ENCODE measurements at regions not wholly inside any gene's neighbourhood (a gene's known extent, or its start where the extent isn't known, plus 50 kb on each side); places are given as distances from the start of the nearest gene placed in this dataset.

DNA sequence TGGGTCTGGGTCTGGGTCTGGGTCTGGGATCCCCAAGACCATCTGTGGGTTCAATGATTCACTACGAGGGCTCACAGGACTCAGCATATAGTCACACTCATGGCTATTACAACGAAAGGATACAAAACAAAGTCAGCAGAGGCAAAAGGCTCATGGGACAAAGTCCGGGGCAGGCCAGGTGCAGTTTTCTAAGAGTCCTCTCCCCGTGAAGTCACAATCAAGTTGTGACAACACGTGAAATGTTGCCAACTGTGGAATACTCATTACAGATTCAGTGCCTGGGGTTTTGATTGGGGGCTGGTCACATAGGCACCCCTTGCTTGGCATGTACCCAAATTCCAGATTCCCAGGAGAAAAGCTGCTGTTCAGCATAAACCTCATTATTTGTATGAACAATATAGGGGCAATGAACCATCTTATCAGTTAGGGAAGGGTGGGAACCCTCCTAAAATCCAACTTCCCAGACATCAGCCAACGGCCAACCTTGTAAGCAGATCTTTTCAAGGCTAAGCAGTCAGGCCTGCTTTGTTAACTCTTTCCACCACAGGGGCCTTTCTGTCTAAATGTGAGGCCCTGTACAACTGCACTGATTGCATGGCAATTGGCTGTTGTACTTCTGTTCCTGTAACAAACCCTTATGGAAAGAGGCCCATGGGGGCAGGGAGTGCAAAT lies 58.2 kb upstream of the DIPK2B start:
- Histone ChIP-seq H3K4me3 (no peak overlapping the region), H3K27ac (ENCODE audit: extremely low read depth, low read depth, low read length) (no peak overlapping the region), H3K9me3 (replicated peaks; ENCODE audit: control insufficient read depth, insufficient read depth, low read depth, low read length) (no peaks in the 10 kb centered on the region), H3K79me2 (ENCODE audit: control insufficient read depth, insufficient read depth, low read length) (no peaks in the 10 kb centered on the region), H4K20me1 (replicated peaks; ENCODE audit: control insufficient read depth, insufficient read depth, low read length) (no peaks in the 10 kb centered on the region), H3K4me2 (ENCODE audit: insufficient read depth, low read length) (no peak overlapping the region), H3K9me1 (ENCODE audit: control insufficient read depth, insufficient read depth, low read length) (no peaks in the 10 kb centered on the region), H3K36me3 (ENCODE audit: control insufficient read depth, insufficient read depth, low read length) (no peaks in the 10 kb centered on the region), H3K4me1 (replicated peaks in 1 of 2; ENCODE audit: control insufficient read depth in 2 of 2, insufficient read depth in 2 of 2, low read length in 2 of 2) (no peaks in the 10 kb centered on the region), H3K9ac (ENCODE audit: insufficient read depth in 1 of 2, low read depth in 2 of 2, low read length in 2 of 2) (no peak overlapping the region), H3K27me3 (ENCODE audit: control insufficient read depth in 2 of 2, insufficient read depth in 2 of 2, low read length in 2 of 2) (no peaks in the 10 kb centered on the region; a peak in 1 of 5 replicates), H2AFZ (ENCODE audit: low read depth, low read length) (no peak overlapping the region)
- DNase-seq (ENCODE audit: extremely low read depth in 1 of 4, low spot score in 3 of 4) (no peak), FAIRE-seq (no peak), ATAC-seq (no peak)
- in situ Hi-C loops (cut with MboI), result no loop called here
- ChIA-PET POLR2A (no interaction called here), CTCF (ENCODE audit: low intra/inter-chr PET ratio) (no interaction called here)
- intact Hi-C loops (cut with micrococcal nuclease), result no loop called here
- WGBS (ENCODE audit: insufficient coverage, low coverage, missing lambda C conversion rate), result 0% methylated on average over 6 of the region's 6 CpGs
- no TSS peak for BruUV-seq (replicated peaks)
- TF ChIP-seq POLR2H (tag; IDR thresholded peaks at IDR 0.05; ENCODE audit: low read depth) (no peak), STAT6 (CRISPR knock-in tag; IDR thresholded peaks at IDR 0.05) (no peak), CREB1 (IDR thresholded peaks at IDR 0.05) (no peak), CREB1 (CRISPR knock-in tag; IDR thresholded peaks at IDR 0.05) (no peak), ZNF644 (tag; IDR thresholded peaks at IDR 0.05; ENCODE audit: low read depth) (no peak), SMARCA4 (IDR thresholded peaks at IDR 0.05) (no peak), TEAD4 (IDR thresholded peaks at IDR 0.05; ENCODE audit: low read length) (no peak), TEAD4 (CRISPR knock-in tag; IDR thresholded peaks at IDR 0.05; ENCODE audit: borderline replicate concordance) (no peak), SIRT6 (IDR thresholded peaks at IDR 0.05; ENCODE audit: low read depth, low read length) (no peak), ZNF780A (CRISPR knock-in tag; IDR thresholded peaks at IDR 0.05) (no peak), MECOM (CRISPR knock-in tag; IDR thresholded peaks at IDR 0.05) (no peak), NFE2L1 (tag; IDR thresholded peaks at IDR 0.05; ENCODE audit: borderline replicate concordance, low read depth) (no peak), ADNP (tag; IDR thresholded peaks at IDR 0.05) (no peak)
- TF ChIP-seq, protein P1, sequence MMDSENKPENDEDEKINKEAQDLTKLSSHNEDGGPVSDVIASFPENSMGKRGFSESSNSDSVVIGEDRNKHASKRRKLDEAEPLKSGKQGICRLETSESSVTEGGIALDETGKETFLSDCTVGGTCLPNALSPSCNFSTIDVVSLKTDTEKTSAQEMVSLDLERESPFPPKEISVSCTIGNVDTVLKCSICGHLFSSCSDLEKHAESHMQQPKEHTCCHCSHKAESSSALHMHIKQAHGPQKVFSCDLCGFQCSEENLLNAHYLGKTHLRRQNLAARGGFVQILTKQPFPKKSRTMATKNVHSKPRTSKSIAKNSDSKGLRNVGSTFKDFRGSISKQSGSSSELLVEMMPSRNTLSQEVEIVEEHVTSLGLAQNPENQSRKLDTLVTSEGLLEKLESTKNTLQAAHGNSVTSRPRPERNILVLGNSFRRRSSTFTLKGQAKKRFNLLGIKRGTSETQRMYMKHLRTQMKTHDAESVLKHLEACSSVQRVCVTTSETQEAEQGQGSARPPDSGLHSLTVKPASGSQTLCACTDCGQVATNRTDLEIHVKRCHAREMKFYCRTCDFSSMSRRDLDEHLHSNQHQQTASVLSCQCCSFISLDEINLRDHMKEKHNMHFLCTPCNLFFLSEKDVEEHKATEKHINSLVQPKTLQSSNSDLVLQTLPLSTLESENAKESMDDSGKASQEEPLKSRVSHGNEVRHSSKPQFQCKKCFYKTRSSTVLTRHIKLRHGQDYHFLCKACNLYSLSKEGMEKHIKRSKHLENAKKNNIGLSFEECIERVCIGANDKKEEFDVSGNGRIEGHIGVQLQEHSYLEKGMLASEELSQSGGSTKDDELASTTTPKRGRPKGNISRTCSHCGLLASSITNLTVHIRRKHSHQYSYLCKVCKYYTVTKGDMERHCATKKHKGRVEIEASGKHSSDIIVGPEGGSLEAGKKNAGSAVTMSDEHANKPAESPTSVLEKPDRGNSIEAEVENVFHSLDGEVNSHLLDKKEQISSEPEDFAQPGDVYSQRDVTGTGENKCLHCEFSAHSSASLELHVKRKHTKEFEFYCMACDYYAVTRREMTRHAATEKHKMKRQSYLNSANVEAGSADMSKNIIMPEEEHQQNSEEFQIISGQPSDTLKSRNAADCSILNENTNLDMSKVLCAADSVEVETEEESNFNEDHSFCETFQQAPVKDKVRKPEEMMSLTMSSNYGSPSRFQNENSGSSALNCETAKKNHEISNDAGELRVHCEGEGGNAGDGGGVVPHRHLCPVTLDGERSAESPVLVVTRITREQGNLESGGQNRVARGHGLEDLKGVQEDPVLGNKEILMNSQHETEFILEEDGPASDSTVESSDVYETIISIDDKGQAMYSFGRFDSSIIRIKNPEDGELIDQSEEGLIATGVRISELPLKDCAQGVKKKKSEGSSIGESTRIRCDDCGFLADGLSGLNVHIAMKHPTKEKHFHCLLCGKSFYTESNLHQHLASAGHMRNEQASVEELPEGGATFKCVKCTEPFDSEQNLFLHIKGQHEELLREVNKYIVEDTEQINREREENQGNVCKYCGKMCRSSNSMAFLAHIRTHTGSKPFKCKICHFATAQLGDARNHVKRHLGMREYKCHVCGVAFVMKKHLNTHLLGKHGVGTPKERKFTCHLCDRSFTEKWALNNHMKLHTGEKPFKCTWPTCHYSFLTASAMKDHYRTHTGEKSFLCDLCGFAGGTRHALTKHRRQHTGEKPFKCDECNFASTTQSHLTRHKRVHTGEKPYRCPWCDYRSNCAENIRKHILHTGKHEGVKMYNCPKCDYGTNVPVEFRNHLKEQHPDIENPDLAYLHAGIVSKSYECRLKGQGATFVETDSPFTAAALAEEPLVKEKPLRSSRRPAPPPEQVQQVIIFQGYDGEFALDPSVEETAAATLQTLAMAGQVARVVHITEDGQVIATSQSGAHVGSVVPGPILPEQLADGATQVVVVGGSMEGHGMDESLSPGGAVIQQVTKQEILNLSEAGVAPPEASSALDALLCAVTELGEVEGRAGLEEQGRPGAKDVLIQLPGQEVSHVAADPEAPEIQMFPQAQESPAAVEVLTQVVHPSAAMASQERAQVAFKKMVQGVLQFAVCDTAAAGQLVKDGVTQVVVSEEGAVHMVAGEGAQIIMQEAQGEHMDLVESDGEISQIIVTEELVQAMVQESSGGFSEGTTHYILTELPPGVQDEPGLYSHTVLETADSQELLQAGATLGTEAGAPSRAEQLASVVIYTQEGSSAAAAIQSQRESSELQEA (IDR thresholded peaks at IDR 0.05; ENCODE audit: low read depth), result no peak
